Panc1 (cell line): ENCODE measurements at regions not wholly inside any gene's neighbourhood (a gene's known extent, or its start where the extent isn't known, plus 50 kb on each side); places are given as distances from the start of the nearest gene placed in this dataset.

ENCODE experiments used
- POLR2AphosphoS5 ChIP-seq: IDR thresholded peaks from 2 replicates; pipeline ENCODE4 v1.6.1; 2012; ENCODE audit warnings: mild to moderate bottlenecking, low read depth, low read length, moderate library complexity
- TCF7L2 ChIP-seq: IDR thresholded peaks from 2 replicates; pipeline ENCODE4 v1.6.1; 2011; ENCODE audit warnings: mild to moderate bottlenecking, low read depth, low read length, inconsistent platforms
- TF ChIP-seq, protein P1 (sequence below): fragments of 450-650 bp; IDR thresholded peaks from 2 replicates; pipeline ENCODE4 v1.5.1; 2017; ENCODE audit warnings: mild to moderate bottlenecking
- TF ChIP-seq, protein P2 (sequence below), 2 experiments: IDR thresholded peaks; 2 replicates each; pipeline ENCODE4 v1.6.1; 2011 to 2012; ENCODE audit warnings: low read depth in 2 of 2, control low read depth in 1 of 2, low read length in 1 of 2, mild to moderate bottlenecking in 1 of 2, moderate library complexity in 1 of 2; ENCODE audit not compliant: insufficient read depth in 1 of 2

DNA sequence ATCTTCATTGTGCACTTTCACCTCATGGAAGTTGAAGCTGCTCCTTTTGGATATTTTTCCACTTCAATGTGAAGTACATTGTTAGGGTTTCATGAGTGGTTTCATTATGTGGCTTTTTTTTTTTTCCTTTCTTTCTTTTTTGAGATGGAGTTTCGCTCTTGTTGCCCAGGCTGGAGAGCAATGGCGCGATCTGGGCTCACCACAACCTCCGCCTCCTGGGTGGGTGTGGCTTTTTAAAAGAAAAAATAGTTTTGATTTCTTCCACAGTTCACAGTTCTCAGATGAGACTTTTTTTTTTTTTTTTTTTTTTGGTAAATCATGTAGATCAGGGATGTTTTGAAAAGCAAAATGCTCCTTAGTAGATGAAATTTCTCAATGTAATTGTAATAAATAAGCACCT is 652.3 kb upstream of the ANKRD30A start:
- TF ChIP-seq, protein P1, sequence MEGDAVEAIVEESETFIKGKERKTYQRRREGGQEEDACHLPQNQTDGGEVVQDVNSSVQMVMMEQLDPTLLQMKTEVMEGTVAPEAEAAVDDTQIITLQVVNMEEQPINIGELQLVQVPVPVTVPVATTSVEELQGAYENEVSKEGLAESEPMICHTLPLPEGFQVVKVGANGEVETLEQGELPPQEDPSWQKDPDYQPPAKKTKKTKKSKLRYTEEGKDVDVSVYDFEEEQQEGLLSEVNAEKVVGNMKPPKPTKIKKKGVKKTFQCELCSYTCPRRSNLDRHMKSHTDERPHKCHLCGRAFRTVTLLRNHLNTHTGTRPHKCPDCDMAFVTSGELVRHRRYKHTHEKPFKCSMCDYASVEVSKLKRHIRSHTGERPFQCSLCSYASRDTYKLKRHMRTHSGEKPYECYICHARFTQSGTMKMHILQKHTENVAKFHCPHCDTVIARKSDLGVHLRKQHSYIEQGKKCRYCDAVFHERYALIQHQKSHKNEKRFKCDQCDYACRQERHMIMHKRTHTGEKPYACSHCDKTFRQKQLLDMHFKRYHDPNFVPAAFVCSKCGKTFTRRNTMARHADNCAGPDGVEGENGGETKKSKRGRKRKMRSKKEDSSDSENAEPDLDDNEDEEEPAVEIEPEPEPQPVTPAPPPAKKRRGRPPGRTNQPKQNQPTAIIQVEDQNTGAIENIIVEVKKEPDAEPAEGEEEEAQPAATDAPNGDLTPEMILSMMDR: no peak
- TF ChIP-seq TCF7L2: no peak
- TF ChIP-seq POLR2AphosphoS5: no peak
- TF ChIP-seq, protein P2, sequence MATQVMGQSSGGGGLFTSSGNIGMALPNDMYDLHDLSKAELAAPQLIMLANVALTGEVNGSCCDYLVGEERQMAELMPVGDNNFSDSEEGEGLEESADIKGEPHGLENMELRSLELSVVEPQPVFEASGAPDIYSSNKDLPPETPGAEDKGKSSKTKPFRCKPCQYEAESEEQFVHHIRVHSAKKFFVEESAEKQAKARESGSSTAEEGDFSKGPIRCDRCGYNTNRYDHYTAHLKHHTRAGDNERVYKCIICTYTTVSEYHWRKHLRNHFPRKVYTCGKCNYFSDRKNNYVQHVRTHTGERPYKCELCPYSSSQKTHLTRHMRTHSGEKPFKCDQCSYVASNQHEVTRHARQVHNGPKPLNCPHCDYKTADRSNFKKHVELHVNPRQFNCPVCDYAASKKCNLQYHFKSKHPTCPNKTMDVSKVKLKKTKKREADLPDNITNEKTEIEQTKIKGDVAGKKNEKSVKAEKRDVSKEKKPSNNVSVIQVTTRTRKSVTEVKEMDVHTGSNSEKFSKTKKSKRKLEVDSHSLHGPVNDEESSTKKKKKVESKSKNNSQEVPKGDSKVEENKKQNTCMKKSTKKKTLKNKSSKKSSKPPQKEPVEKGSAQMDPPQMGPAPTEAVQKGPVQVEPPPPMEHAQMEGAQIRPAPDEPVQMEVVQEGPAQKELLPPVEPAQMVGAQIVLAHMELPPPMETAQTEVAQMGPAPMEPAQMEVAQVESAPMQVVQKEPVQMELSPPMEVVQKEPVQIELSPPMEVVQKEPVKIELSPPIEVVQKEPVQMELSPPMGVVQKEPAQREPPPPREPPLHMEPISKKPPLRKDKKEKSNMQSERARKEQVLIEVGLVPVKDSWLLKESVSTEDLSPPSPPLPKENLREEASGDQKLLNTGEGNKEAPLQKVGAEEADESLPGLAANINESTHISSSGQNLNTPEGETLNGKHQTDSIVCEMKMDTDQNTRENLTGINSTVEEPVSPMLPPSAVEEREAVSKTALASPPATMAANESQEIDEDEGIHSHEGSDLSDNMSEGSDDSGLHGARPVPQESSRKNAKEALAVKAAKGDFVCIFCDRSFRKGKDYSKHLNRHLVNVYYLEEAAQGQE (IDR thresholded peaks at IDR 0.05; ENCODE audit: insufficient read depth in 1 of 2, low read depth in 2 of 2, low read length in 1 of 2): no peak
